ENCODE measurements at regions not wholly inside any gene's neighbourhood (a gene's known extent, or its start where the extent isn't known, plus 50 kb on each side); places are given as distances from the start of the nearest gene placed in this dataset.

GRCh38 chr20:60092729-60093128, 134.5 kb downstream of the CDH26 start:
- Mint-ChIP-seq H3K4me3 (ENCODE audit: unreplicated experiment) (no peak overlapping the region), H3K9me3 (ENCODE audit: unreplicated experiment) (peaks cover 3% of the 10 kb centered on the region), H3K27ac (ENCODE audit: unreplicated experiment) (no peak overlapping the region), H3K4me1 (ENCODE audit: low read depth, unreplicated experiment) (no peaks in the 10 kb centered on the region), H3K27me3 (ENCODE audit: unreplicated experiment) (no peaks in the 10 kb centered on the region), H3K36me3 (ENCODE audit: unreplicated experiment) (peaks cover 33% of the 10 kb centered on the region)
- DNase-seq, result no peak
- TF ChIP-seq CTCF (IDR thresholded peaks at IDR 0.05; ENCODE audit: partially characterized antibody, unreplicated experiment), result no peak

GRCh38 chr20:60095456-60095855, 137.2 kb downstream of the CDH26 start:
- Mint-ChIP-seq H3K27me3 (ENCODE audit: unreplicated experiment) (no peaks in the 10 kb centered on the region), H3K36me3 (ENCODE audit: unreplicated experiment) (peaks cover 33% of the 10 kb centered on the region), H3K9me3 (ENCODE audit: unreplicated experiment) (peaks cover 3% of the 10 kb centered on the region), H3K4me3 (ENCODE audit: unreplicated experiment) (no peak overlapping the region), H3K4me1 (ENCODE audit: low read depth, unreplicated experiment) (no peaks in the 10 kb centered on the region), H3K27ac (ENCODE audit: unreplicated experiment) (no peak overlapping the region)
- DNase-seq, result no peak
- no peak for TF ChIP-seq CTCF (IDR thresholded peaks at IDR 0.05; ENCODE audit: partially characterized antibody, unreplicated experiment)

GRCh38 chr20:60096166-60096565, 137.9 kb downstream of the CDH26 start:
- DNase-seq, result no peak
- TF ChIP-seq CTCF (IDR thresholded peaks at IDR 0.05; ENCODE audit: partially characterized antibody, unreplicated experiment), result no peak
- Mint-ChIP-seq H3K27me3 (ENCODE audit: unreplicated experiment) (no peaks in the 10 kb centered on the region), H3K4me1 (ENCODE audit: low read depth, unreplicated experiment) (no peaks in the 10 kb centered on the region), H3K27ac (ENCODE audit: unreplicated experiment) (no peak overlapping the region), H3K36me3 (ENCODE audit: unreplicated experiment) (peaks cover 32% of the 10 kb centered on the region), H3K4me3 (ENCODE audit: unreplicated experiment) (no peak overlapping the region), H3K9me3 (ENCODE audit: unreplicated experiment) (peaks cover 3% of the 10 kb centered on the region)

GRCh38 chr20:60097285-60097684, 139.1 kb downstream of the CDH26 start:
- H3K9me3 Mint-ChIP-seq (ENCODE audit: unreplicated experiment), result peaks cover 2% of the 10 kb centered on the region
- no peak overlapping the region for H3K4me3 Mint-ChIP-seq (ENCODE audit: unreplicated experiment)
- no peak for TF ChIP-seq CTCF (IDR thresholded peaks at IDR 0.05; ENCODE audit: partially characterized antibody, unreplicated experiment)
- H3K27me3 Mint-ChIP-seq (ENCODE audit: unreplicated experiment), result peaks cover 3% of the 10 kb centered on the region
- no peak overlapping the region for H3K27ac Mint-ChIP-seq (ENCODE audit: unreplicated experiment)
- DNase-seq, result no peak
- H3K36me3 Mint-ChIP-seq (ENCODE audit: unreplicated experiment), result peaks cover 21% of the 10 kb centered on the region
- H3K4me1 Mint-ChIP-seq (ENCODE audit: low read depth, unreplicated experiment), result no peaks in the 10 kb centered on the region

GRCh38 chr20:60100780-60101179, 142.6 kb downstream of the CDH26 start:
- no peak for TF ChIP-seq CTCF (IDR thresholded peaks at IDR 0.05; ENCODE audit: partially characterized antibody, unreplicated experiment)
- H3K9me3 Mint-ChIP-seq (ENCODE audit: unreplicated experiment), result peaks cover 1% of the 10 kb centered on the region
- H3K27ac Mint-ChIP-seq (ENCODE audit: unreplicated experiment), result no peak overlapping the region
- H3K4me3 Mint-ChIP-seq (ENCODE audit: unreplicated experiment), result no peak overlapping the region
- peaks cover 12% of the 10 kb centered on the region for H3K27me3 Mint-ChIP-seq (ENCODE audit: unreplicated experiment)
- DNase-seq, result no peak
- H3K4me1 Mint-ChIP-seq (ENCODE audit: low read depth, unreplicated experiment), result no peaks in the 10 kb centered on the region
- no peaks in the 10 kb centered on the region for H3K36me3 Mint-ChIP-seq (ENCODE audit: unreplicated experiment)
